ENCODE measurements at regions not wholly inside any gene's neighbourhood (a gene's known extent, or its start where the extent isn't known, plus 50 kb on each side); places are given as distances from the start of the nearest gene placed in this dataset.

DNA sequence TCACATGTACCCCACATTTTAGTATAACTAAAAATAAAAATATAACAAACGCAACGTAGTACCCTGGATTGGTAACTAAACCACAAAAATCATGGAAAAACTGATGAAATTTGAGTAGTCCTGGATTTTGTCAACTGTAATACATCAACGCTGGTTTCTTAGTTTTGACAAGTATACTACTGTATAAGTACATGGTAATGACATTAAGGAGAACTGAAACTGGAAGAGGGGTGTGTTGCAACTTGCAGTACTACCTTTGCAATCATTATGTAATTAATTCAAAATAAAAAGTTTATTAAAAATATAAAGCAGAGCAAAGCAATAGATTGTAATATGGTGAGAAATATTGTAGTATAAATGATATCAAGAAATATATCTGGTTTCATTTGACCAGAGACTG, 1158.0 kb upstream of the SPRY2 start:
- no peaks in the 10 kb centered on the region for H3K79me2 ChIP-seq (ENCODE audit: insufficient read depth, low read length)
- no peak overlapping the region for H3K4me3 ChIP-seq (ENCODE audit: insufficient read depth, low read length)
- no peak for TF ChIP-seq CTCF (IDR thresholded peaks at IDR 0.05; ENCODE audit: extremely low read depth, low read depth, low read length)
- no peak overlapping the region for H2AFZ ChIP-seq (ENCODE audit: low read length)
- H3K27me3 ChIP-seq (ENCODE audit: insufficient read depth, low read length): no peaks in the 10 kb centered on the region
- H3K4me1 ChIP-seq (ENCODE audit: insufficient read depth, low read length): no peaks in the 10 kb centered on the region
- H3K36me3 ChIP-seq (ENCODE audit: insufficient read depth, low read length): no peaks in the 10 kb centered on the region
- H3K9me3 ChIP-seq (ENCODE audit: low read depth, low read length): no peaks in the 10 kb centered on the region
- H3K27ac ChIP-seq (ENCODE audit: low read depth, low read length): no peak overlapping the region
- no peak overlapping the region for H3K4me2 ChIP-seq (ENCODE audit: insufficient read depth, low read length)
- H4K20me1 ChIP-seq (ENCODE audit: insufficient read depth, low read length): no peaks in the 10 kb centered on the region
- DNase-seq (ENCODE audit: insufficient read length, low spot score, missing footprints): no peak

- no peaks in the 10 kb centered on the region for H3K36me3 ChIP-seq (ENCODE audit: insufficient read depth, low read length)
- no peak overlapping the region for H3K4me2 ChIP-seq (ENCODE audit: insufficient read depth, low read length)
- no peaks in the 10 kb centered on the region for H3K27me3 ChIP-seq (ENCODE audit: insufficient read depth, low read length)
- no peak for DNase-seq (ENCODE audit: insufficient read length, low spot score, missing footprints)
- no peaks in the 10 kb centered on the region for H3K79me2 ChIP-seq (ENCODE audit: insufficient read depth, low read length)
- no peak overlapping the region for H2AFZ ChIP-seq (ENCODE audit: low read length)
- no peak for TF ChIP-seq CTCF (IDR thresholded peaks at IDR 0.05; ENCODE audit: extremely low read depth, low read depth, low read length)
- H3K27ac ChIP-seq (ENCODE audit: low read depth, low read length): no peak overlapping the region
- H3K9me3 ChIP-seq (ENCODE audit: low read depth, low read length): peaks cover 2% of the 10 kb centered on the region
- H3K4me1 ChIP-seq (ENCODE audit: insufficient read depth, low read length): no peaks in the 10 kb centered on the region
- no peaks in the 10 kb centered on the region for H4K20me1 ChIP-seq (ENCODE audit: insufficient read depth, low read length)
- H3K4me3 ChIP-seq (ENCODE audit: insufficient read depth, low read length): no peak overlapping the region
Observed at GRCh38 chr13:81493144-81493543, 1152.2 kb upstream of the SPRY2 start.

- TF ChIP-seq CTCF (IDR thresholded peaks at IDR 0.05; ENCODE audit: extremely low read depth, low read depth, low read length): no peak
- no peaks in the 10 kb centered on the region for H4K20me1 ChIP-seq (ENCODE audit: insufficient read depth, low read length)
Observed at GRCh38 chr13:81492449-81492848, 1151.5 kb upstream of the SPRY2 start.

GRCh38 chr13:81488021-81488420, 1147.1 kb upstream of the SPRY2 start:
- H4K20me1 ChIP-seq (ENCODE audit: insufficient read depth, low read length): no peaks in the 10 kb centered on the region
- no peak for TF ChIP-seq CTCF (IDR thresholded peaks at IDR 0.05; ENCODE audit: extremely low read depth, low read depth, low read length)
- no peaks in the 10 kb centered on the region for H3K27me3 ChIP-seq (ENCODE audit: insufficient read depth, low read length)
- no peaks in the 10 kb centered on the region for H3K36me3 ChIP-seq (ENCODE audit: insufficient read depth, low read length)
- no peaks in the 10 kb centered on the region for H3K4me1 ChIP-seq (ENCODE audit: insufficient read depth, low read length)
- H3K9me3 ChIP-seq (ENCODE audit: low read depth, low read length): no peaks in the 10 kb centered on the region
- no peak overlapping the region for H2AFZ ChIP-seq (ENCODE audit: low read length)
- H3K79me2 ChIP-seq (ENCODE audit: insufficient read depth, low read length): no peaks in the 10 kb centered on the region
- H3K4me2 ChIP-seq (ENCODE audit: insufficient read depth, low read length): no peak overlapping the region
- H3K27ac ChIP-seq (ENCODE audit: low read depth, low read length): no peak overlapping the region
- no peak overlapping the region for H3K4me3 ChIP-seq (ENCODE audit: insufficient read depth, low read length)
- no peak for DNase-seq (ENCODE audit: insufficient read length, low spot score, missing footprints)

More at GRCh38 chr13:81492449-81492848, 1151.5 kb upstream of the SPRY2 start:
- no peak for DNase-seq (ENCODE audit: insufficient read length, low spot score, missing footprints)
- H2AFZ ChIP-seq (ENCODE audit: low read length): no peak overlapping the region
- H3K9me3 ChIP-seq (ENCODE audit: low read depth, low read length): peaks cover 2% of the 10 kb centered on the region
- H3K4me3 ChIP-seq (ENCODE audit: insufficient read depth, low read length): no peak overlapping the region
- H3K36me3 ChIP-seq (ENCODE audit: insufficient read depth, low read length): no peaks in the 10 kb centered on the region
- H3K27ac ChIP-seq (ENCODE audit: low read depth, low read length): no peak overlapping the region
- no peaks in the 10 kb centered on the region for H3K79me2 ChIP-seq (ENCODE audit: insufficient read depth, low read length)
- H3K27me3 ChIP-seq (ENCODE audit: insufficient read depth, low read length): no peaks in the 10 kb centered on the region
- no peak overlapping the region for H3K4me2 ChIP-seq (ENCODE audit: insufficient read depth, low read length)
- H3K4me1 ChIP-seq (ENCODE audit: insufficient read depth, low read length): no peaks in the 10 kb centered on the region

Data from osteoblast (primary cell).